ENCODE measurements at regions not wholly inside any gene's neighbourhood (a gene's known extent, or its start where the extent isn't known, plus 50 kb on each side); places are given as distances from the start of the nearest gene placed in this dataset.
"Not testable (repeated sequence)": the region's sequence is repeated elsewhere in the genome, so short reads cannot be mapped to it uniquely, and the experiment has no call there.

- DNase-seq (ENCODE audit: low read depth): no peak
- H3K4me3 ChIP-seq (ENCODE audit: low read depth, low read length): no peak overlapping the region
These were observed 160.2 kb downstream of the TOX3 start for GRCh38 chr16:52386694-52387093.

- no peak overlapping the region for H3K4me3 ChIP-seq (ENCODE audit: low read depth, low read length)
- no peak for DNase-seq (ENCODE audit: low read depth)
These were observed 162.6 kb downstream of the TOX3 start for GRCh38 chr16:52384378-52384777.

GRCh38 chr16:52383640-52384292 is 163.2 kb downstream of the TOX3 start:
- no peak for DNase-seq (ENCODE audit: low read depth)
- no peak overlapping the region for H3K4me3 ChIP-seq (ENCODE audit: low read depth, low read length)

- H3K4me3 ChIP-seq (ENCODE audit: low read depth, low read length): no peak overlapping the region
- no peak for DNase-seq (ENCODE audit: low read depth)
These were observed 163.8 kb downstream of the TOX3 start for GRCh38 chr16:52383119-52383518.

GRCh38 chr16:52379551-52379950 is 167.4 kb downstream of the TOX3 start:
- H3K4me3 ChIP-seq (ENCODE audit: low read depth, low read length): no peak overlapping the region

GRCh38 chr16:52376676-52377280 is 170.2 kb downstream of the TOX3 start:
- no peak for DNase-seq (ENCODE audit: low read depth)
- H3K4me3 ChIP-seq (ENCODE audit: low read depth, low read length): no peak overlapping the region

More at GRCh38 chr16:52379551-52379950, 167.4 kb downstream of the TOX3 start:
- no peak for DNase-seq (ENCODE audit: low read depth)

GRCh38 chr16:52372313-52372712 is 174.6 kb downstream of the TOX3 start:
- no peak overlapping the region for H3K4me3 ChIP-seq (ENCODE audit: low read depth, low read length)
- no peak for DNase-seq (ENCODE audit: low read depth)

- no peak for DNase-seq (ENCODE audit: low read depth)
These were observed 178.1 kb downstream of the TOX3 start for GRCh38 chr16:52368859-52369258.

GRCh38 chr16:52367821-52368220 is 179.1 kb downstream of the TOX3 start:
- no peak for DNase-seq (ENCODE audit: low read depth)

More at GRCh38 chr16:52368859-52369258, 178.1 kb downstream of the TOX3 start:
- H3K4me3 ChIP-seq (ENCODE audit: low read depth, low read length): no peak overlapping the region

GRCh38 chr16:52366983-52367382 is 180.0 kb downstream of the TOX3 start:
- DNase-seq (ENCODE audit: low read depth): no peak
- no peak overlapping the region for H3K4me3 ChIP-seq (ENCODE audit: low read depth, low read length)

More at GRCh38 chr16:52367821-52368220, 179.1 kb downstream of the TOX3 start:
- H3K4me3 ChIP-seq (ENCODE audit: low read depth, low read length): no peak overlapping the region

GRCh38 chr16:52364500-52364899 is 182.4 kb downstream of the TOX3 start:
- no peak for DNase-seq (ENCODE audit: low read depth)
- no peak overlapping the region for H3K4me3 ChIP-seq (ENCODE audit: low read depth, low read length)

GRCh38 chr16:52363082-52363481 is 183.9 kb downstream of the TOX3 start:
- no peak for DNase-seq (ENCODE audit: low read depth)
- H3K4me3 ChIP-seq (ENCODE audit: low read depth, low read length): no peak overlapping the region

GRCh38 chr16:52357711-52358110 is 189.2 kb downstream of the TOX3 start:
- DNase-seq (ENCODE audit: low read depth): no peak
- H3K4me3 ChIP-seq (ENCODE audit: low read depth, low read length): no peak overlapping the region

GRCh38 chr16:52353249-52353648 is 193.7 kb downstream of the TOX3 start:
- no peak overlapping the region for H3K4me3 ChIP-seq (ENCODE audit: low read depth, low read length)
- DNase-seq (ENCODE audit: low read depth): no peak

GRCh38 chr16:52351451-52351850 is 195.5 kb downstream of the TOX3 start:
- no peak for DNase-seq (ENCODE audit: low read depth)
- H3K4me3 ChIP-seq (ENCODE audit: low read depth, low read length): no peak overlapping the region

- DNase-seq (ENCODE audit: low read depth): no peak
- no peak overlapping the region for H3K4me3 ChIP-seq (ENCODE audit: low read depth, low read length)
These were observed 196.8 kb downstream of the TOX3 start for GRCh38 chr16:52350031-52350642.

GRCh38 chr16:52346709-52347108 is 200.2 kb downstream of the TOX3 start:
- no peak for DNase-seq (ENCODE audit: low read depth)
- no peak overlapping the region for H3K4me3 ChIP-seq (ENCODE audit: low read depth, low read length)

GRCh38 chr16:52333673-52334072 is 213.3 kb downstream of the TOX3 start:
- DNase-seq (ENCODE audit: low read depth); H3K4me3 ChIP-seq (ENCODE audit: low read depth, low read length): not testable (repeated sequence)

GRCh38 chr16:52320930-52321439 is 226.0 kb downstream of the TOX3 start:
- H3K4me3 ChIP-seq (ENCODE audit: low read depth, low read length): no peak overlapping the region
- DNase-seq (ENCODE audit: low read depth): no peak

GRCh38 chr16:52318302-52319009 is 228.5 kb downstream of the TOX3 start:
- no peak overlapping the region for H3K4me3 ChIP-seq (ENCODE audit: low read depth, low read length)
- DNase-seq (ENCODE audit: low read depth): no peak

Data from skeletal muscle cell (primary cell).